KG1 (cell line): ENCODE measurements at regions not wholly inside any gene's neighbourhood (a gene's known extent, or its start where the extent isn't known, plus 50 kb on each side); places are given as distances from the start of the nearest gene placed in this dataset.
A peak's percentile ranks its signal among the peaks of the same experiment; 100 is the strongest.
"Not testable (repeated sequence)": the region's sequence is repeated elsewhere in the genome, so short reads cannot be mapped to it uniquely, and the experiment has no call there.

Source experiments
- DNase-seq: peaks from one replicate; lab custom pipeline; 2025; lab: John Stamatoyannopoulos, UW

GRCh38 chr16:51851111-51851510 lies 695.8 kb downstream of the TOX3 start:
- no peak for DNase-seq

DNA sequence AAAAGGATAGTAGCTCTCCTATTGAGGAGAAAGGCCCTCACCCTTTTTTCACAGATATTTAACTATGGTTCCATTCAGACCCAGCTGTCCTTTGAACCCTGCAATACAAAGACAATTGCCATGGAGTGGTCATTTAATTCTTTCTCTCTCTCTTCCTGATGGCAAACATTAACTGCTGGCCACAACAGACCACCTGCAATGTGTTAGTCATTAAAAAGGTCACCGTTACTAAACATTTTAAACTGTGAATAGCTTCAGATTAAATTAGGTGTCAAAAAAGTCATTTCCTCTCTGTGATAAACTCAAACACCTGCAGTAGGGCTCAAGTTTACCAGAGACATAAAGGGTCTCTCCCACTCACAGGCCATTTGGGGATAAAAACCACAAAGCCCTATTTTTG lies 697.2 kb downstream of the TOX3 start:
- no peak for DNase-seq

GRCh38 chr16:51845586-51846305 lies 694.7 kb upstream of the SALL1 start:
- DNase-seq, result no peak

- DNase-seq, result no peak
Observed at GRCh38 chr16:51839727-51840462, 688.8 kb upstream of the SALL1 start.

- DNase-seq, result no peak
Observed at GRCh38 chr16:51834794-51835193, 683.7 kb upstream of the SALL1 start.

DNA sequence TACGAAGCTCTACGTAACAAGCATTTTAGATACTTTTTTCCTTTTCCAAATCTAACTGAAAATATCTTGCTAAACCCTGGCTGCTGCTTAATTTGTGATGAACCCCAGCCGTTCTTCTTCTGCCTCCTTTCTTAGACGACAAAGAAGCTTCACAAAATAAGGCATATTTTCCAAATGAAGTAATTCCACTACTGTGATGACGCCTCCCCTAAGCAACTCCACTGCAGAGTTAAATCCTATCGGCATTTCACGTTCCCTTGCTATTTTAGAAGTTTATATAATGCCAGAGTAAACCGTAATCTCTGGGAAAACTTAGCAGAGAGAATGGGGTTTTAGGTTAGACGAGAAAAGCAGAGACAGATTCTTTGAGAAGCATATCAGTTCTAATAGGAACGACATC lies 683.1 kb upstream of the SALL1 start:
- no peak for DNase-seq

GRCh38 chr16:51831595-51832367 lies 680.7 kb upstream of the SALL1 start:
- no peak for DNase-seq

DNA sequence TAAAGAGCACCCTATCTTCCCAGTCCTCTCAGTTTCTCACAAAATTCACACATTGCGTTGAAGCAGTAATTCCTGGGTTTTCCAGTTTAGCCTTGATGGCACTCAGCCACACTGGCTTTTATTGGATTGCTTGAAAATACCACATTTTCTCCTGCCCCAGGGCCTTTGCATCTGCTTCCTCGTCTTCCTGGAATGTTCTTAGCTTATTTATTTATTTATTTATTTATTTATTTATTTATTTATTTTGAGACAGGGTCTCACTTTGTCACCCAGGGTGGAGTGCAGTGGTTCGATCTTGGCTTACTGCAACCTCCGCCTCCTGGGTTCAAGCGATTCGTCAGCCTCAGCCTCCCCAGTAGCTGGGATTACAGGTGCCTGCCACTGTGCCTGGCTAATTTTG lies 680.0 kb upstream of the SALL1 start:
- DNase-seq, result not testable (repeated sequence)

DNA sequence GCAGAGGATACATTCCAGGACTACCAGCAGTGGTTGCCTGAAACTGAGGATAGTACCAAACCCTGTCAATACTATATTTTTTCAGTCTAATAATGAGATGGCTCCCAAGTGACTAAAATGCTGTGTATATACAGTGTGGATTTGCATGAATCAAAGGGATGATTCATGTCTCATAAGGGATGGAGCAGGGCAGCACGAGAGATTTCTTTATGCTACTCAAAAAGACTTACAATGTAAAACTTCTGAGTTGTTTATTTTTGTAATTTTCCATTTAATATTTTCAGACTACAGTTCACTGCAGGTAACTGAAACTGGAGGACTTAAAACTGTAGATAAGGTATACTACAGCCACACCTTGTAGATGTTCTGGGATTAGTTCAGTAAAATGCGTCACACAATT lies 674.7 kb upstream of the SALL1 start:
- DNase-seq, result no peak

DNA sequence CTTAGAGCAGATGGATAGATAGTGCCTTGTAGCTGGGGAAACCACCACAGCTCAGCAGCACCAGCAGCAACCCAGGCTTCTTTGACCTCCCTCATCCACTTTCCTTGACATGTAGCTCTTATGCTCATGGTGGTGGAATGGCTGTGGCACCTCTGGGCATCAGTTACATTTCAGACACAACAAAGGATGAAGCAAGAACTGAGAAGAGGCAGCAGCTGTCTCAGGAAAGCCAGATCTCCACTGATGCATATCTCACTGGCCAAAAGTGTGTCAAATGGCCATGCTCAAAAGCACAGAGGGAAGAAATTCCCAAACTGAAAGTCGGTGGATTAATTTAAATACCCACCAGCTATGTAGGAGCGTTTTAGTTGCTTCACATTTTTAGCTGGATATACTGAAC lies 671.4 kb upstream of the SALL1 start:
- DNase-seq, result no peak

GRCh38 chr16:51821527-51821926 lies 670.5 kb upstream of the SALL1 start:
- no peak for DNase-seq

DNA sequence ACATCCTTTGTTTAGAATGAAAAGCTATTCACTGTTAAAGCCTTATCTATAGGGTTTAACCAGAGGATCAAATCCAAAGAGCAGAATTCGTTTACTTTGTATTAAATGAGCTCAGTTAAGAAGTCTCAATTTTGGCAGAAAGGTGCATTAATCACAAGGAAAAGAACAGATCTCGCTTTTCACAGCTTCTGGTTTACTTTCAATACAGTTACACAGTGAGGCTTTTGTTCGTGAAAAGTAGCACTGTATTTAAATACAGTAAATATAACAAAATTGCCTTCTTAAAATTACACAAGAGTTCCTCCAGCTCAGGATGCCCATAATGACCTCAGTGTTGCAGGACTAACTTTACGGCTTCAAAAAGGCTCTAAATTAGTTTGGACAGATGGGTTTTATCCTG lies 669.1 kb upstream of the SALL1 start:
- DNase-seq, result no peak

DNA sequence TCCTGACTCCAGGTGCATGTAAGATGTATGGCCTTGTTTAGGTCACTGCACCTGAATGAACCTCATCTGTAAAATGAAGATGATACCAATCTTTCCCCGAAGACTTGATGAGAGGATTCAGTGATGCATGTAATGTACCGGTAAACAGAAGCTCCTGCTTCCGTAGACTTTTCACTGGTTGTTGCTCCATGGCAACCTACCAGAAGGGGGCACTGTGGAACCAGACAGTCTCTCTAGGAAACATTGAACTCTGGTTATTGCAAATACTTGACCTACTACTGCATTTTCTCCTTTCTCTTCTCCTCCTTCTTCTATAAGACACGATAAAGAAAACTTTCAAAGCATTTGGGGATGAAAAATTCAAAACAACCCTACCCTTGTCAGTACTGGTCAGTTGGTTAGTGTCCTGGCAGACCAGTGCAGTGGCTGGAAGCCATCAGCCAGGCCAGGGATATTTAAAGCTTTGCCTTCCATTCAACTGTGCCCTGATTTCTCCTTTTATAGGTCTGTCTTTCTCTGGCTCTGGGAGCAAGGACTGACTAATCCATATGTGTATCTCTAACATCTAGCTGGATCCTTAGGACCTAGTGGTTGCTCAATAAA lies 667.4 kb upstream of the SALL1 start:
- peak; percentile 0 for DNase-seq

GRCh38 chr16:51816929-51817328 lies 665.9 kb upstream of the SALL1 start:
- no peak for DNase-seq

DNA sequence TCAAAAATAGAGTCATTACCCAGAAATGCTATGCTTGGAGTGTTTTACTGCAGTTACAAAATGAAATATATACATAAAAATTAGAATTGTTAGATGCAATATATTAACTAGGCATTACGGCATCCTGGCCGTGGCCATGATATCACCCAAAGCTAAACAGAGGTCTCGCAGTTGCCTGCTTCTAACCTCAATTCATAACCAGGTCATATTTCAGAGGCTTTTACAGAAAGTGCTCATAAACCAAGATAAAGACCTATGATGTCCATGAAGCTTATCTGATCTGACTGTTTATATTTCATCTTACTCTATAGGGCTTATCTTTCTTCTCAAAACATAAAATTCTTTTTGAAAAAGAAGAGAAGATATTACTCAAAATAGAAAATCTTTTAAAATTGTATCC lies 664.5 kb upstream of the SALL1 start:
- no peak for DNase-seq

DNA sequence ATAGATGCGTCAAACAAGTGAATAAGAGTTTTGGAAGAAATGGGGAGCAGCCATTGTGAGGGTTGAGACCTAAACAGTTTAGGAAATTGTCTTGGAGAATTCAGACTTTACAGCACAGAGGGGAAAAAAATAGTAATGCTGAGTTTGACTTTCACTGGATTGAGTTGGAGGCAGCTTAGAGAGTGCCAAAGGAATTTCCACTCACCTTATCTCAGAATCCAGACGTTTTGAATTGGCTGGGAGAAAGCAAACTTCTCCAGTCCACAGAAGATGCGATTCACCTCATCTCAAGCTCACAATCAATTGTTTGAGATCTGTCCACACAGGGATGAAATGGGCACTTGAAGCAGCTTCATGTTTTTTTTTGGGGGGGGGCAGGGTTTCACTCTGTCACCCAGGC lies 663.5 kb upstream of the SALL1 start:
- no peak for DNase-seq

GRCh38 chr16:51813609-51814008 lies 662.5 kb upstream of the SALL1 start:
- DNase-seq, result no peak

GRCh38 chr16:51812945-51813344 lies 661.9 kb upstream of the SALL1 start:
- no peak for DNase-seq

- no peak for DNase-seq
Observed at GRCh38 chr16:51807551-51807950, 656.5 kb upstream of the SALL1 start.

- no peak for DNase-seq
Observed at GRCh38 chr16:51801635-51802034, 650.6 kb upstream of the SALL1 start.

DNA sequence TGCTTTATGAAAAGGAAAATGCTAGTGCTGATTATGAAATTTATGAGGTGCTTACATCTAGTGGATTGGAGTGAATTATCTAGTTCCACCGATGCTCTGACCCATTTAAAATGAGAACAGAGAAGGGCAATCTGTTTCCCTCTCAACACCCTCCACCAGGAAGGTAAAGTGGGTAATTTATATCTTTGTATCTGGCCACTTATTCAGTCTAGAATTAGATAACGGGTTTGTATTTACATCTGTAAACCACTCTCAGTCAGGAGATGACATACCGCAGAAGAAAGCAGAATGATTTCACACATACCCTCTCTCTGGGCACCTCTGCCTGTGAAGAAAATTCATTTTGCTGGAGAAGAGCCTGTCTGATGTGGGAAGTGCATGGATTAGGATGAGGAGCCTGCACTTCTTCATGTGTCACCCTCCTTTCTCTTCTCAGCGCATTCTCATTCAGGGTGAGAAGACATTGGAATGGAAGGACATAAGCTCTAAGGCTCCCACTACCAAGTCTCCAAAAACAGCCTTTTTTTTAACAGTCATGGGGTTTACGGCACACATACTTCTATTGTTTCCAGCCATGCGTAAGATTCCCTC lies 646.7 kb upstream of the SALL1 start:
- DNase-seq, result no peak

GRCh38 chr16:51779240-51779639 lies 628.2 kb upstream of the SALL1 start:
- no peak for DNase-seq
